H54 (cell line): ENCODE measurements at regions not wholly inside any gene's neighbourhood (a gene's known extent, or its start where the extent isn't known, plus 50 kb on each side); places are given as distances from the start of the nearest gene placed in this dataset.
"Not testable (repeated sequence)": the region's sequence is repeated elsewhere in the genome, so short reads cannot be mapped to it uniquely, and the experiment has no call there.

ENCODE experiments used
- DNase-seq: peaks from one replicate; pipeline ENCODE4 v3.0.0; 2011; ENCODE audit warnings: low spot score, mixed read lengths; ENCODE audit not compliant: insufficient read length
- FAIRE-seq: peaks from 3 replicates; lab custom pipeline; 2011; peaks lifted over from hg19 to GRCh38; lab: Jason Lieb, UNC
- POLR2A ChIP-seq: IDR thresholded peaks from 2 replicates; pipeline ENCODE4 v1.6.1; 2011; ENCODE audit warnings: low read depth, mild to moderate bottlenecking, low read length

GRCh38 chr7:94779861-94780260 lies 123.9 kb upstream of the SGCE start:
- no peak for TF ChIP-seq POLR2A
- no peak for DNase-seq
- no peak for FAIRE-seq

GRCh38 chr7:94781236-94781635 lies 125.3 kb upstream of the SGCE start:
- no peak for TF ChIP-seq POLR2A
- DNase-seq (no peak), FAIRE-seq (no peak)

- TF ChIP-seq POLR2A: no peak
- no peak for FAIRE-seq
- no peak for DNase-seq
Observed at GRCh38 chr7:94782777-94783176, 124.6 kb upstream of the PPP1R9A start.

- no peak for FAIRE-seq
- TF ChIP-seq POLR2A: no peak
- no peak for DNase-seq
Observed at GRCh38 chr7:94787285-94787684, 120.1 kb upstream of the PPP1R9A start.

- not testable (repeated sequence) for DNase-seq, FAIRE-seq
Observed at GRCh38 chr7:94788378-94788777, 119.0 kb upstream of the PPP1R9A start.

GRCh38 chr7:94792241-94792640 lies 115.2 kb upstream of the PPP1R9A start:
- no peak for DNase-seq
- no peak for TF ChIP-seq POLR2A
- no peak for FAIRE-seq

- DNase-seq, FAIRE-seq: not testable (repeated sequence)
Observed at GRCh38 chr7:94797404-94797803, 110.0 kb upstream of the PPP1R9A start.

GRCh38 chr7:94803821-94804220 lies 103.6 kb upstream of the PPP1R9A start:
- DNase-seq (no peak), FAIRE-seq (no peak)
- no peak for TF ChIP-seq POLR2A

- not testable (repeated sequence) for DNase-seq, FAIRE-seq
Observed at GRCh38 chr7:94808673-94809072, 98.7 kb upstream of the PPP1R9A start.

GRCh38 chr7:94810496-94810895 lies 96.9 kb upstream of the PPP1R9A start:
- TF ChIP-seq POLR2A: no peak
- no peak for DNase-seq
- no peak for FAIRE-seq

- no peak for TF ChIP-seq POLR2A
- FAIRE-seq: no peak
- no peak for DNase-seq
Observed at GRCh38 chr7:94813917-94814316, 93.5 kb upstream of the PPP1R9A start.

- FAIRE-seq: peak; percentile 65
- no peak for DNase-seq
- no peak for TF ChIP-seq POLR2A
Observed at GRCh38 chr7:94823947-94824346, 83.4 kb upstream of the PPP1R9A start.

- no peak for DNase-seq
- FAIRE-seq: no peak
- TF ChIP-seq POLR2A: no peak
Observed at GRCh38 chr7:94829987-94830386, 77.4 kb upstream of the PPP1R9A start.

GRCh38 chr7:94832051-94832450 lies 75.3 kb upstream of the PPP1R9A start:
- FAIRE-seq (peak; percentile 45), DNase-seq (no peak)
- no peak for TF ChIP-seq POLR2A

- FAIRE-seq: no peak
- TF ChIP-seq POLR2A: no peak
- no peak for DNase-seq
Observed at GRCh38 chr7:94834359-94834758, 73.0 kb upstream of the PPP1R9A start.

- DNase-seq (no peak), FAIRE-seq (no peak)
- no peak for TF ChIP-seq POLR2A
Observed at GRCh38 chr7:94838717-94839116, 68.7 kb upstream of the PPP1R9A start.
